Activated CD4-positive, alpha-beta T cell treated with anti-CD3 and anti-CD28 coated beads, Interleukin-2, amount 10 ng/mL, durations not matched to agents 24 days and 14 days (primary cell): ENCODE measurements at regions not wholly inside any gene's neighbourhood (a gene's known extent, or its start where the extent isn't known, plus 50 kb on each side); places are given as distances from the start of the nearest gene placed in this dataset.

Experiments
- DNase-seq: peaks from one replicate; pipeline ENCODE4 v3.0.0; 2022
- H3K27ac Mint-ChIP-seq: one replicate; pipeline ENCODE4 v1.8.0; 2022; ENCODE audit warnings: mild to moderate bottlenecking, mixed read lengths
- H3K27me3 Mint-ChIP-seq: one replicate; pipeline ENCODE4 v1.8.0; 2022; ENCODE audit warnings: mixed read lengths
- H3K36me3 Mint-ChIP-seq: one replicate; pipeline ENCODE4 v1.8.0; 2022; ENCODE audit warnings: low read depth, mild to moderate bottlenecking, mixed read lengths
- H3K4me1 Mint-ChIP-seq: one replicate; pipeline ENCODE4 v1.8.0; 2021; ENCODE audit warnings: mixed read lengths
- H3K4me3 Mint-ChIP-seq: one replicate; pipeline ENCODE4 v1.8.0; 2022; ENCODE audit warnings: mild to moderate bottlenecking, moderate library complexity, mixed read lengths
- H3K9me3 Mint-ChIP-seq: one replicate; pipeline ENCODE4 v1.8.0; 2021; ENCODE audit warnings: mixed read lengths
- intact Hi-C: fragments of 100-400 bp; cut with micrococcal nuclease; formaldehyde crosslinking; loops from one replicate; pipeline ENCODE4 v1.15.1; 2023

GRCh38 chr1:190699165-190699564 is 221.5 kb upstream of the BRINP3 start:
- Mint-ChIP-seq H3K4me1 (no peaks in the 10 kb centered on the region), H3K27me3 (no peaks in the 10 kb centered on the region), H3K9me3 (no peaks in the 10 kb centered on the region), H3K4me3 (no peak overlapping the region), H3K27ac (no peak overlapping the region), H3K36me3 (no peaks in the 10 kb centered on the region)
- DNase-seq, result no peak
- intact Hi-C loops, result no loop called here

- intact Hi-C loops, result no loop called here
- H3K9me3 Mint-ChIP-seq, result peaks cover 7% of the 10 kb centered on the region
- no peak for DNase-seq
- H3K4me1 Mint-ChIP-seq, result no peaks in the 10 kb centered on the region
- no peaks in the 10 kb centered on the region for H3K27me3 Mint-ChIP-seq
- H3K36me3 Mint-ChIP-seq, result no peaks in the 10 kb centered on the region
- H3K4me3 Mint-ChIP-seq, result no peak overlapping the region
- no peak overlapping the region for H3K27ac Mint-ChIP-seq
Observed at GRCh38 chr1:190708418-190709057, 230.9 kb upstream of the BRINP3 start.

GRCh38 chr1:190711069-190711468 is 233.4 kb upstream of the BRINP3 start:
- Mint-ChIP-seq H3K27ac (no peak overlapping the region), H3K9me3 (peaks cover 7% of the 10 kb centered on the region), H3K4me1 (no peaks in the 10 kb centered on the region), H3K36me3 (no peaks in the 10 kb centered on the region), H3K27me3 (no peaks in the 10 kb centered on the region), H3K4me3 (no peak overlapping the region)
- DNase-seq, result no peak
- intact Hi-C loops, result no loop called here

GRCh38 chr1:190717055-190717454 is 239.4 kb upstream of the BRINP3 start:
- Mint-ChIP-seq H3K27ac (no peak overlapping the region), H3K4me3 (no peak overlapping the region), H3K9me3 (peaks cover 7% of the 10 kb centered on the region), H3K27me3 (no peaks in the 10 kb centered on the region), H3K4me1 (no peaks in the 10 kb centered on the region), H3K36me3 (no peaks in the 10 kb centered on the region)
- intact Hi-C loops, result no loop called here
- DNase-seq, result no peak

- Mint-ChIP-seq H3K36me3 (no peaks in the 10 kb centered on the region), H3K27me3 (no peaks in the 10 kb centered on the region), H3K27ac (no peak overlapping the region), H3K4me3 (no peak overlapping the region), H3K9me3 (no peaks in the 10 kb centered on the region), H3K4me1 (no peaks in the 10 kb centered on the region)
- intact Hi-C loops, result no loop called here
- no peak for DNase-seq
Observed at GRCh38 chr1:190736971-190737590, 259.4 kb upstream of the BRINP3 start.

GRCh38 chr1:190738317-190738716 is 260.7 kb upstream of the BRINP3 start:
- Mint-ChIP-seq H3K4me3 (no peak overlapping the region), H3K36me3 (no peaks in the 10 kb centered on the region), H3K27me3 (no peaks in the 10 kb centered on the region), H3K9me3 (no peaks in the 10 kb centered on the region), H3K27ac (no peak overlapping the region), H3K4me1 (no peaks in the 10 kb centered on the region)
- intact Hi-C loops, result no loop called here
- DNase-seq, result no peak

GRCh38 chr1:190739926-190740325 is 262.3 kb upstream of the BRINP3 start:
- no peaks in the 10 kb centered on the region for H3K9me3 Mint-ChIP-seq
- intact Hi-C loops, result no loop called here
- H3K36me3 Mint-ChIP-seq, result no peaks in the 10 kb centered on the region
- DNase-seq, result no peak
- H3K4me3 Mint-ChIP-seq, result no peak overlapping the region
- H3K27ac Mint-ChIP-seq, result no peak overlapping the region
- no peaks in the 10 kb centered on the region for H3K4me1 Mint-ChIP-seq
- no peaks in the 10 kb centered on the region for H3K27me3 Mint-ChIP-seq

- no peak for DNase-seq
- Mint-ChIP-seq H3K4me3 (no peak overlapping the region), H3K4me1 (no peaks in the 10 kb centered on the region), H3K9me3 (no peaks in the 10 kb centered on the region), H3K27ac (no peak overlapping the region), H3K36me3 (no peaks in the 10 kb centered on the region), H3K27me3 (no peaks in the 10 kb centered on the region)
- intact Hi-C loops, result no loop called here
Observed at GRCh38 chr1:190747704-190748103, 270.0 kb upstream of the BRINP3 start.

GRCh38 chr1:190752131-190752530 is 274.5 kb upstream of the BRINP3 start:
- no peaks in the 10 kb centered on the region for H3K4me1 Mint-ChIP-seq
- intact Hi-C loops, result no loop called here
- no peak overlapping the region for H3K27ac Mint-ChIP-seq
- no peaks in the 10 kb centered on the region for H3K9me3 Mint-ChIP-seq
- no peaks in the 10 kb centered on the region for H3K27me3 Mint-ChIP-seq
- DNase-seq, result no peak
- no peaks in the 10 kb centered on the region for H3K36me3 Mint-ChIP-seq
- H3K4me3 Mint-ChIP-seq, result no peak overlapping the region

GRCh38 chr1:190754666-190755065 is 277.0 kb upstream of the BRINP3 start:
- intact Hi-C loops, result no loop called here
- no peaks in the 10 kb centered on the region for H3K9me3 Mint-ChIP-seq
- no peak overlapping the region for H3K4me3 Mint-ChIP-seq
- H3K36me3 Mint-ChIP-seq, result no peaks in the 10 kb centered on the region
- no peak for DNase-seq
- no peaks in the 10 kb centered on the region for H3K4me1 Mint-ChIP-seq
- no peak overlapping the region for H3K27ac Mint-ChIP-seq
- no peaks in the 10 kb centered on the region for H3K27me3 Mint-ChIP-seq

- Mint-ChIP-seq H3K27me3 (no peaks in the 10 kb centered on the region), H3K27ac (no peak overlapping the region), H3K36me3 (no peaks in the 10 kb centered on the region), H3K4me3 (no peak overlapping the region), H3K4me1 (no peaks in the 10 kb centered on the region), H3K9me3 (no peaks in the 10 kb centered on the region)
- intact Hi-C loops, result no loop called here
- DNase-seq, result no peak
Observed at GRCh38 chr1:190759807-190760206, 282.1 kb upstream of the BRINP3 start.

GRCh38 chr1:190762325-190762724 is 284.7 kb upstream of the BRINP3 start:
- Mint-ChIP-seq H3K4me1 (no peaks in the 10 kb centered on the region), H3K27ac (no peak overlapping the region), H3K9me3 (peaks cover 5% of the 10 kb centered on the region), H3K36me3 (no peaks in the 10 kb centered on the region), H3K4me3 (no peak overlapping the region), H3K27me3 (no peaks in the 10 kb centered on the region)
- DNase-seq, result no peak
- intact Hi-C loops, result no loop called here

GRCh38 chr1:190792873-190793272 is 315.2 kb upstream of the BRINP3 start:
- intact Hi-C loops, result no loop called here
- no peak overlapping the region for H3K4me3 Mint-ChIP-seq
- no peak for DNase-seq
- H3K36me3 Mint-ChIP-seq, result no peaks in the 10 kb centered on the region
- no peaks in the 10 kb centered on the region for H3K9me3 Mint-ChIP-seq
- H3K27me3 Mint-ChIP-seq, result no peaks in the 10 kb centered on the region
- no peak overlapping the region for H3K27ac Mint-ChIP-seq
- no peaks in the 10 kb centered on the region for H3K4me1 Mint-ChIP-seq

- intact Hi-C loops, result no loop called here
- Mint-ChIP-seq H3K9me3 (peaks cover 14% of the 10 kb centered on the region), H3K4me1 (no peaks in the 10 kb centered on the region), H3K27me3 (no peaks in the 10 kb centered on the region), H3K27ac (no peak overlapping the region), H3K36me3 (no peaks in the 10 kb centered on the region), H3K4me3 (no peak overlapping the region)
- DNase-seq, result no peak
Observed at GRCh38 chr1:190807629-190808028, 330.0 kb upstream of the BRINP3 start.

- Mint-ChIP-seq H3K27me3 (no peaks in the 10 kb centered on the region), H3K36me3 (no peaks in the 10 kb centered on the region), H3K4me1 (no peaks in the 10 kb centered on the region), H3K9me3 (peaks cover 14% of the 10 kb centered on the region), H3K4me3 (no peak overlapping the region), H3K27ac (no peak overlapping the region)
- DNase-seq, result no peak
- intact Hi-C loops, result no loop called here
Observed at GRCh38 chr1:190808035-190808434, 330.4 kb upstream of the BRINP3 start.
